Erythroblast (primary cell): ENCODE measurements at regions not wholly inside any gene's neighbourhood (a gene's known extent, or its start where the extent isn't known, plus 50 kb on each side); places are given as distances from the start of the nearest gene placed in this dataset.

Experiments
- DNase-seq, 2 experiments: peaks; one replicate each; lab custom pipeline; 2025; lab: John Stamatoyannopoulos, UW
- GATA1 ChIP-seq: IDR thresholded peaks from 2 replicates; pipeline ENCODE4 v1.6.1; 2011; ENCODE audit warnings: low read depth, mild to moderate bottlenecking, control low read depth, low read length, moderate library complexity
- POLR2A ChIP-seq: IDR thresholded peaks from 2 replicates; pipeline ENCODE4 v1.6.1; 2011; ENCODE audit warnings: mild to moderate bottlenecking, low read length

DNA sequence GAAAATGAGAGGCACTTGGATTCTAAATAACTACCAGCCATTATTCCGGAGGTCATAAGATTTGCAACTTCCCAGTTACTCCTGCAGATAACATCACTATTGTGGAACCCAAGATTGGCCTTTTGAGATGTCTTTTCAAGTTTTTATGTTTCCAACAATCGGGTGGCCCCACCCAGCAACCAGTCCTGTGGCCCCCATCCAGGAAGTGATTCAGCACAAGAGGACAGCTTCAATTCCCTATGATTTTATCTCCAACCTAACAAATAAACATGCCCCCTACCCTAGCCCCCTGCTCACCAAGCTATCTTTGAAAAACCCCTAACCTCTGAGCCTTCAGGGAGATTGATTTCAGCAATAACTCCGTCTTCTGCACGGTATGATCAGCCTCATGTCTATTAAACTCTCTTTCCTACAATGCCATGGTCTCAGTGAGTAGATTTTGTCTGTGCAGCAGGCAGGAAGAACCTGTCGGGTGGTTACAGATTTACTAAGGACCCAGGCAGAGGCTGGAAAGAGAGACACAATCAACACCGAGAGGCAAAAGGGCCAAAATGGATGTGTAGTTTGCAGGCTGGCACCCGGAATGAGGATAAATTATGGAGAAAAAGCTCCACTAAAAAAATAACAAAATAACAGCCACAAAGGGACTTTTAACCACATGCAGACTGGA lies 83.9 kb upstream of the UNC5B start:
- no peak for TF ChIP-seq GATA1
- no peak for TF ChIP-seq POLR2A
- no peak for DNase-seq

DNA sequence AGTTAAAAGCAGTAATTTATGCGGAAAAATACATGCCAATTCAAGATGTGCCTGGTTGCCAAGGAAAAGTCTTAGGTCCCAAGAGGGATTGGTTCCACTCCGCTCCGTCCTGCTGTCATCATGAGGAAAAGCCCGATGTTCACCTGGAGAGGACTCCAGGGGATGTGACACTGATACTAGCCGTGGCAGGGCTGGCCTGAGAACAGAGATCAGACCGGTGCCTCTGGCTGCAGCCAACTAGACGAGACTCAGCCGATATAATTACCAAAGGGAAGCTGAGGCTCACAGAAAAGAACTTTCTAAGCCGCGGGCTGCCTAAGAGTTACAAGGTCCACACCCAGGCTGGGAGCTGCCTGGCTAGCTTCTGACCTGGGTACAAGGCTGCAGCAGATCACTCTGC lies 81.3 kb upstream of the UNC5B start:
- DNase-seq = no peak
- TF ChIP-seq GATA1 (no peak), POLR2A (no peak)

DNA sequence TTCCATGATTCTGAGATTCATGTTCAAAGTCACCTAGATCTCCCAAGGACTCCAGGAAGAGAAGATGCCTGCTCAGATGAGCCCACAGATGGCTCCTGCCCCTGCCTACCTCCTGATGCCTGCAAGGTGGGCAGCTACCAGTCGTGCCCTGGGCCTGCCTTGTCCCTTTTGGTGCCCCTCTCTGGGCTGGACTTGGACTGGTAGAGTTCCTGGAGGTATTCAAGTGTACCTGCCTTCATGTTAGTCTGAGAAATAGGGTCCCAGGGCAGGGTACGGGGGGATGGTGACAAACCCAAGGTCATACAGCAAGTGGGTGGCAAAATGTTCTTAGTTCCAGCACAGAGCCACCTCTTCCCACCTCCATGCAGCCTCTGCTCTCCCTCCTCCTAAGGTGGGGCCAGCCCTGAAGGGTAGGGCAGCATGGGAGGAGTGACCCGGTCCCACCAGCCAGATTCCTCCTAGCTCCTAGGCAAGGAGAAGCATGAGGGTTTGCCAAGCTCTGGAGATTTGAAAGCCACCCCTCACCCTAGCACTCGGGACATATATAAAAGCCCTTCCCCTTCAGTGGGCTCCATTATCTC lies 80.8 kb upstream of the UNC5B start:
- DNase-seq = no peak
- TF ChIP-seq GATA1 (no peak), POLR2A (no peak)

DNA sequence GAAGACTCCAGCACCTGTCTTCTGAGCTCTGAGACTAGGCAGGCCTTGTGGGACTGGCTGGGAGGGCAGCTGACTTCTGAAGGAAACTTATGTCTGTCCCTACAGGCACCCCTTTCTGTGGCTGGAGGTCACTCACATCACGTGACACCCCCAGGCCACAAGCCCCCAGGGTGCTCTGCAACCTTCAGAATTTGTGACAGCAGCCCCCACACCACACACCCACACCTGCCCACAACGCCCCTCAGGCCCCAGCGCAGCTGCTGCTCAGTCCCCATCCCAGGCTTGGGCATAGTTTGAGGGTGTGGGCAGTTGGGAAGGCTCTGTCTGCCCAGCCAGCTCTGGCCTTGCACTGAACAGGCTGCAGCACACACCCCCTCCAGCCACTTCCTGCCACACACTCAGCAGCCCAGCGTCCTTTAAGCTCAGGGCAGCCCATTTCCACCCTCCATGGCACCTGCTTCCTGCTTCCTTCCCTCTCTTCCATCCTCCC lies 80.0 kb upstream of the UNC5B start:
- TF ChIP-seq POLR2A (no peak), GATA1 (no peak)
- no peak for DNase-seq

DNA sequence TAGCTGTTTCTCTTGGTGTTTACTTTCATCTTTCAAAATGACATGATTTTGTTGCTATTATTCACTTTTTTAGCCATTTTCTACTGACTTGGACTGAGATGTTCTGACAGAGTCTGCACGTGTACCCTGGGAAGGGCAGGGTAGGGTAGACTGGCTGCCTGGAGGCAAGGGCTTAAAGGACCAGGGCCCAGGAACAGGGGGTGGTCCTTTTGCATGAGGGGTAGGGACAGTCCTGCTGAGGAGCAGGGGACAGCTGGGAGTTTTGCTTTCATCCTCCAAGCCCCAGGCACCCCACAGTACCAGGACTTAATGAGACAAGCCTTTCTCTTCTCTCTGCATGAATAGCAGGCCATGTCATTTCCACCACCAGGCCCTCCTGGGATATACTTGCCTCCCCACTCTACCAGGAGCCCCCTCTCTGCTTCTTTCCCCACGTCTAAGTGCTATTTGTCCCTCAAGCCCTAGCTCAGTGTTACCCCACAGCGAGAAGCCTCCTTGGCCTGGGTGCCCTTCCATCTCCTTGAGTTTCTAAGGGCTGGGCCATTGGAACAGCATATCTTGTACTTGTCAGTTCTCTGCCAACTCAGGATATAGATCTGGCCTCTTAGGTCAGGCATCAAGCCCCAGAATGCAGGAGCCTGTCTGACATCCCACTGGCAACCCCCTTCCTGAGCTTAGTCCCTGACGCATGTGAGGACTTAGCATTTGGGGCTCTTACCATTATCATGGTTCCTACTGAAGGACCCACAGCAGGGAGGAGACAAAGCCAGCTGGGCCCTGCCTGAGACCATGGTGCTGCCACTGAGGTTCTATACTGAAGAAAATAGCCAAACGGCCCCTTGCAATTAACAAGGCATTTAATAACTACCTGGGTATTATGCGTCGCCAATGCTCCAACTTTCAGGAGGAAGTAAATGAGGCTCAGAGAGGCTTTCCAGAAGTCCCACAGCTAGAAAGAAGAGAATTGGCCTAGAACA lies 78.4 kb upstream of the UNC5B start:
- no peak for DNase-seq
- no peak for TF ChIP-seq POLR2A
- no peak for TF ChIP-seq GATA1

DNA sequence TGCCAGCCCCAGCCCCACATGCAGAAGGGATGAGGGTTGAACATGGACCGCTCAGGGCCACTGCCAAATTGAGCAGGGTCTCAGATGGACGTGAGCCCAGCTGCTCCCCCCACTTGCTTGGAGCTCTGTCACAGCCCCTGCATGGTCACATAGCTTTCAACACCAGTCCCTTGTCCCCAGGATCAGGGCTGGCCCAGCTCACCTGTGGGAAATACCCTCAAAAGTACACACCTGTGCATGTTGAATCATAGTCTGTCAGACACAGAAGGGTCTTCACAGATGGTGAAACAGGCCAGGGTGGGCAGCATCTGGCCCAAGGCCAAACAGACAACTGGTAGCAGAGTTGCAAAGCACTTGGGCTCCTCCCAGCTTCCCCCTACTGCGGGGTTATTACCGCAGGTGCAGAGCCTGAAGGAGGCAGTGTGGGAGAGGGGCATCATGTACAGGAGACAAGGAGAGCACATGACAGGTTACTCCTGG lies 77.6 kb upstream of the UNC5B start:
- no peak for TF ChIP-seq POLR2A
- TF ChIP-seq GATA1 = no peak

DNA sequence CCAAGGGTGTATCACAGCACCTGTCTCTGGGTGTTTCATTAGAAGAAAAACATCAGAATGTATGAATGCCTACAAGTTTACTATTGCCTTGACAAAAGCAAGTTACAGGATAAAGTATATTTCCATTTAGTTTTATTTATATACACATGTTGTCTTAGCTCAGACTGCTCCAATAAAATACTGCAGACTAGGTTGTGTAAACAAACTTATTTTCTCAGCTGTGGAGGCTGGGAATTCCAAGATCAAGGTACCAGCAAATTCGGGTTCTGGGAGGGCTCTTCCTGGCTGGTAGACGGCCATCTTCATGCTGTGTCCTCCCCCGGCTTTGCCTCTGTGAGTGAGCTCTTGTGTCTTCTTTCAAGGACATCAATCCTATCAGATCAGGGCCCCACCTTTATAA lies 77.1 kb upstream of the UNC5B start:
- DNase-seq = no peak
- no peak for TF ChIP-seq POLR2A
- no peak for TF ChIP-seq GATA1

More for the DNA sequence above, 77.6 kb upstream of the UNC5B start:
- no peak for DNase-seq

DNA sequence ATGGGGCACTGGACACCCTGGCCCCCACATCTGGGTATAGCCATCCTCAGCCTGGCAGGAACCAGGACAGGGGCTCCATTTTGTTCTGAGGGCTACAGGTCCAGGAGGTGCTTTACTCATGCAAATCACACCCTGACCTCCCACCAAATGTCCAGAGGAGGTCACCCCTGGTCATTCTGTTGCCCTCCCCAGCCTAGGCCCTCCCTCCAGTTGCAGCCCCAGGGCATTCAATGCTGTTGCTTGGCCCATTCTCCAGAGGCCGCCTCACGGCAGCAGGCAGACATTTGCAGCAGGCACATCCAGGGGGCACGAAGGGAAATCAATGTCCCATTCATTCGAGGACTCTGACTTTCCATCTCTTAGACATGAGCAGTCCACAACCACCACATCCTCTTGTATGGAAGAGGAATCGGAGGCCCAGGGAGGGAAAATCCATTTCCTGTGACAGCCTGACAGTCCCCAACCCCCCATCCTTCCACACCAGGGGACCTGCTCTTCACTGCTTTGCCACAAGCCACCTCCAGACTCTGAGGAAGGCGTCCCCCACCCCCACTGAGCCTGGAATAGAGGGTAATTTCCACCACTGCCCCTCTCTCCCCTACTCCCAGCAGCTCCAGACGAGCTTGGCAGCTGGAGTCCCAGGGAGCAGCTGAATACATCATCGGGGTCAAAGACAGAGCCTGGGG lies 76.2 kb upstream of the UNC5B start:
- no peak for DNase-seq
- no peak for TF ChIP-seq GATA1
- TF ChIP-seq POLR2A = no peak

DNA sequence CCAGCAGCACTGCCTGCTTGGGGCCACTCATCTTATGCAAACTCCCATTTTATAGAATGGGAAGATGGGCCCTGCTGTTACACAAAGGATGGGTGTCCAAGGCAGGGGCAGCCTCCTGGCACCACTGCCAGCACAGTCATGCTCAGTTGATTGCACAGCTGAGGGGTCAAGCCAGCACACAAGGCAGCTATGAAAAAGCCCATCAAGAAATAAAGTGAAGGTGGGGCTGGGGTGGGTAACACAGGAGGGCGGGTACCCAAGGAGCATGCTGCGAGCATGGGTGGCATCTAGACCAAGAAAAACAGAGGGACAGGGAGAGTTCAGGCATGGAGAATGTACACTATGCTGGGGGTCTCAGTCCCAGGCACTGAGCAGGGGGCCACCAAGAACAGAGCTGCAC lies 74.7 kb upstream of the UNC5B start:
- DNase-seq = no peak
- no peak for TF ChIP-seq POLR2A
- TF ChIP-seq GATA1 = no peak

DNA sequence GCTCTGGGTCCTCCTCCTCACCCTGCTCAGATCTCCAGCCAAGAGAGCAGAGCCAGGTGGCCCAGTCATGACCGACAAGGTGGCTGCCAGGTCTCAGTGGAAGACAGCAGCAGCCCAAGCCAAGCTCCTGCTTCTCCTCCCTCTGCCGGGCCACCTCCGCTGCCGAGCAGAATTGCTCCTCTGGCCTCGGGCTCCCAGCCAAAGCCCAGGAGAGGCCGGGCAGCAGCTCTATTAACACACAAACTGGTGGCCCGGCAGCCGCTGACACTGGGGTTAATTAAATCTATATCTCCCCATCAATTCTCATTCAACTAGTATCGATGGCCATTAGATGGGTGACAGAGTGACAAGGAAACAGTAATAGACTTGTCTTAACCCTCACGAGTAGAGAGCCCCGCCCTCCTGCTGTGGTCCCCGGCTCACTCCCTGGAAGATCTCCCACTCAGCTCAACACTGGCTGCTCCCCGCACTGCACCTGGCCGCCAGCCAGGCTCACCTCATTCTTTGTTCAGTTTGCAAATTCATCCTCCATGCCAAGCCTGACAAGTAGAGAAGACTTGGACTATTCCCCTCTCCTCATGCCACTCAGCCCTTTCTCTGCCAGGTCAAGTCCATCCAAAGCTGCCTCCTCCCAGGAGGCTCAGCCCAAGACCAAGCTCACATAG lies 74.1 kb upstream of the UNC5B start:
- no peak for DNase-seq

DNA sequence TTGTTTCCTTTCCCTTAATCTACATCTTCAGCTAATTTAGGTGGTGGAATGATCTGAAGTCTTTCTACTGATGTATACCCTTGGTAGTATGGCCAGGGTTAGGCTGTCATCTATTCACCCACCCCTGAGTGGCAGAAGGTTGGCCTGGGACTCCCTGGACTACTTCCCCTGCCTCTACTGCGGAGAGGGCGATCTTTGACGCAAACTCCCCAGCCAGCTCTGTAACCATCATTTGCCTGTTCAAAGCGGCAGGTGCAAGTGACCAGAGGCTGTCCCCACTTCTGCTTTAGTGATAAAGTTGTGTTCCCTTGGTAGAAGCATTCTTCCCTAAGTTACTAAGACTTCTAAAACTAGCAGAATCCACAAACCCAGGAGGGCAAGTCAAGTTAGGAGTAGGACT lies 70.8 kb upstream of the UNC5B start:
- TF ChIP-seq POLR2A (no peak), GATA1 (no peak)
- no peak for DNase-seq

More for the DNA sequence above, 74.1 kb upstream of the UNC5B start:
- TF ChIP-seq POLR2A (no peak), GATA1 (no peak)

DNA sequence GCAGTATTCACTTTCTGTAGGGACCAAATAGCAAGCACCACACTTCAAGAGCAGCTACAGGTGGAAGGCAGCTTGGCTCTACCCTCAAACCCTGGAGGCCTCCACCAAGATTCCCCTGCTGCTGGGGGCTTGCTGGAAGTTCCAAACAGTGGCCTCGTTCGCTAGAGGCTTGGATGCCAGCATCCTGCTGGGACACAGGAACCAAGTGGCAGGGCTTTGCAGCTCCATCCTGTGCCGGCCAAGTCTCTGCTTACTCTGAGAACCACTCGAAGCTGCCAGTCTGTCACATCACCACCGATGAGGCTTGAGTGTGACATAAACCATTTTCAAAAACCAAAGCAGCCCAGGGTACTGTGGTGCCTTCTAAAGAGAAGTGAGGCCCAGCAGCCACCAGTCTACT lies 69.2 kb upstream of the UNC5B start:
- DNase-seq = no peak
- TF ChIP-seq POLR2A (no peak), GATA1 (no peak)

DNA sequence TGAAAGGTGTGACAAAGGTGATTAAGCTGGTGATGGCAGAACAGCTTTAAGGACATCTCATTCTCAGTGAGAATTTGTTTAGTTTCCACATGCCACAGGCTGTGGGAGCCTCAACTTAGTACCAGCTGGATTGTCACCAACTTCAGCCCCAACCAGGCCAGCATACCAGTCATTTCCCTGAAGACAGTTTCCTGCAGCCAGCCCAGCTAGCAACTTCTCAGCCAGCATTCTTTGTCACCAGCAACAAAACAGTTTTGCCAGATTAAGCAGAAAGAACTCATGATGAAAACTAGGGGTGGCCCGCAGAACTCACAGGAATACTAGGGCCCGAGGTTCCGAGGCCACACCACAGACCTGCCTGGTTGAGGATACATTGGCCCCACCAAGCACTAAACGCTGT lies 68.8 kb upstream of the UNC5B start:
- DNase-seq = no peak
- no peak for TF ChIP-seq POLR2A
- no peak for TF ChIP-seq GATA1

DNA sequence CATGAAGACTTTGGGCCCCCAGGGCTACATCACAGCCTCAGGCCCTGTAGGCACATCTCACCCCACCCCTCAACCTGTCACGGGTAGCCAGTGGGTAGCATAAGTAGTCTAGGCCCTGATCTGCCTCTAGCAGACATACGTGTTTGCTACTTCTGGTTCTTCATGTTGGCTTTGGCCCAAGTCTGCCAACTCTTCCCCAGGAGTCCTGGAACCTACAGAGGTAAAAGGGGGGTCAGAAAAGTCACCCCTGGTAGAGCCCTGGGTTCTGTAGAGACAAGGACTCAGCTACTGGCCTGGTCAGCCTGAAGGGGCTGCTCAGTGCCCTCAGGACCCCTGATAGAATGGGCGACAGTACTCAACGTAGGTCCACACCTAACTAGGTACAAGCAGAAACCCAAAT lies 67.5 kb upstream of the UNC5B start:
- TF ChIP-seq GATA1 = no peak
- no peak for TF ChIP-seq POLR2A
- no peak for DNase-seq
